ENCODE measurements at regions not wholly inside any gene's neighbourhood (a gene's known extent, or its start where the extent isn't known, plus 50 kb on each side); places are given as distances from the start of the nearest gene placed in this dataset.

DNA sequence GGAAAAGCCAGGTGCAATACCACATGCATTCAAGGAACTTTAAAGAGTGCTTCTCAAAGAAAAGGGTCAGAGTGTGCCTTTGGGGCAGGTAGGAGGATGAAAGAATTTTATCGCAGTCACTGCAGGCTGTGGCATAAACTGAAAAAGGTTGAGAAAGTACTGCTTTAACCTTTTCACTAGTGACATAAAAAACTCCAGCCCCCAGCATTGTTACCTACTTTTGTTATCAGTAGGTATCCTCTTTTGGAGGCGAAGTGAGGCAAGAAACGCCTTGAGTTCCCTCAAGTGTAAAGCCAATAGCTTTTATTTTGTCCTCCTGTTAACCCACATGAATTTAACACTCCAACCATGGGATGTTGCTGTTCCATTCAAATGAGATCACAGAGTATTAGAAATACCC lies 64.7 kb upstream of the CHD1 start:
- ATAC-seq (no peak), DNase-seq (ENCODE audit: low spot score) (no peak)

GRCh38 chr5:98992552-98992951 lies 63.7 kb upstream of the CHD1 start:
- ATAC-seq (no peak), DNase-seq (ENCODE audit: low spot score) (no peak)

DNA sequence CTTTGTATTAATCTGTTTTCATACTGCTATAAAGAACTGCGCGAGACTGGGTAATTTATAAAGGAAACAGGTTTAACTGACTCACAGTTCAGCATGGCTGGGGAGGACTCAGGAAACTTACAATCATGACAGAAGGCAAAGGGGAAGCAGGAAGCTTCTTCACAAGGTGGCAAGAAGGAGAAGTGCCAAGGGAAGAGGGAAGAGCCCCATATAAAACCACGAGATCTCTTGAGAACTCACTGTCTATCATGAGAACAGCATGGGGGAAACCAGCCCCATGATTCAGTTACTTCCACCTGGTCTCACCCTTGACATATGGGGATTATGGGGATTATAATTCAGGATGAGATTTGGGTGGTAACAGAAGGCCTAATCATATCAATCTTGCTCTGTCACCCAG lies 60.9 kb upstream of the CHD1 start:
- ATAC-seq: no peak

DNA sequence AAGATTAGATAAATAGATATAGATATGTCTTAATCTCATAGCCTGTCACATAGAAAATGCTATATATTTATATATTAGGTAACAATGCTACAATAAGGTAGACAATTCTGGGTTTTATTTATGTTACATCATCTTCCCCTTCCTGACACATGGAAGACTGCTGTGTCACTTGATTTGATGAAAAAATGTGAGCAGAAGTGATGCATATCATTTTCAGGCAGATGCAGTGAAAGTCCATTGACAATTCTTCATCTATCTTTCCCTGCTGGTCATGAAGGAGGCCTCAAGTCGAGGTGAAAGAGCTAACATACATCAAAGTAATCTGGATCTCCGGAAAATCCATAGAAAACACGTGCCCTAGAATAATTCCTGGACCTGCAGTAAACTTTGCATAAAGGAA lies 57.8 kb upstream of the CHD1 start:
- DNase-seq (ENCODE audit: low spot score): no peak
- no peak for ATAC-seq

More for the DNA sequence above, 60.9 kb upstream of the CHD1 start:
- DNase-seq (ENCODE audit: low spot score): no peak

DNA sequence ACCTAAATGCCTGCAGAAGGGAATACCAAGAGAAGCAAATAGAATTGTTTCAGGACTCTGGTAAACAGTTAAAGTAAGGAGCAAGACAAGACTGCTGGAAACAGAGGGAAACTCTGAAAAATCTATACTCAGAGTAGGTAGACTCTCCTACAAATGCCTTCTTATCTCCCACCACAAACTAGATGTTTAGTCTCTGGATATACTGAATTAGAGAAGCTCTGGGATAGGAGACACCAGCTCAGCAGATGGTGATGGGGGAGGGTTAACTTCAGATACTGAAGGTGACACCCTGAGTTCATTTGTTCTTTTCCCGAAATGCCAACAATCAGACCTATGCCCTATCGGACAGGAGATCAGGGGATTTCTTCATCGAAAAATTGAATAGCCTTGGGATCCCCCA lies 54.1 kb upstream of the CHD1 start:
- no peak for ATAC-seq
- DNase-seq (ENCODE audit: low spot score): no peak
